ENCODE measurements at regions not wholly inside any gene's neighbourhood (a gene's known extent, or its start where the extent isn't known, plus 50 kb on each side); places are given as distances from the start of the nearest gene placed in this dataset.

DNA sequence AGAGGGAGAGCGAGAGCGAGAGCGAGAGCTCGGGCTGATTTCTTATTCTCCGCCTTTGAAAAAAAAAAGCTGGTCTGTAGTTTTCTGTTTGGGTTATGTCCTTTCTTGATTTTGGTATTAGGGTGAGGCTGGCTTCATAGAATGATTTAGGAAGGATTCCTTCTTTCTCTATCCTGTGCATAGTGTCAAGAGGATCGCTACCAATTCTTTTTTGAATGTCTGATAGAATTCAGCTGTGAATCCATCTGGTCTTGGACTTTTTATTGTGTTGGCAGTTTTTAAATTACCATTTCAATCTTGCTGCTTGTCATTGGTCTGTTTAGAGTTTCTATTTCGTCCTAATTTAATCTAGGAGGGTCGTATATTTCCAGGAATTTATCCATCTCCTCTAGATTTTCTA, 1414.6 kb upstream of the MIR17HG start:
- TF ChIP-seq YY1 (IDR thresholded peaks at IDR 0.05; ENCODE audit: insufficient read depth, insufficient read length): no peak
- TF ChIP-seq ZNF274 (IDR thresholded peaks at IDR 0.05; ENCODE audit: low read depth, low read length): no peak
